DOHH2 (cell line): ENCODE measurements at regions not wholly inside any gene's neighbourhood (a gene's known extent, or its start where the extent isn't known, plus 50 kb on each side); places are given as distances from the start of the nearest gene placed in this dataset.

ENCODE experiments used
- CTCF ChIP-seq: fragments of 200-600 bp; sonication (generic); IDR thresholded peaks from one replicate; pipeline ENCODE4 v1.5.1; 2014; ENCODE audit warnings: antibody characterized with exemption, mild to moderate bottlenecking, low read depth, low read length; ENCODE audit not compliant: poor library complexity, severe bottlenecking
- EZH2phosphoT487 ChIP-seq: fragments of 200-600 bp; sonication (generic); IDR thresholded peaks from 2 replicates; pipeline ENCODE4 v1.6.1; 2017; ENCODE audit warnings: borderline replicate concordance, mild to moderate bottlenecking, antibody characterized with exemption, low read length, moderate library complexity, mixed read lengths

- TF ChIP-seq EZH2phosphoT487 (no peak), CTCF (no peak)
These were observed 192.6 kb upstream of the FAM241A start for GRCh38 chr4:111952688-111953087.
